ENCODE measurements at regions not wholly inside any gene's neighbourhood (a gene's known extent, or its start where the extent isn't known, plus 50 kb on each side); places are given as distances from the start of the nearest gene placed in this dataset.
"Not testable (repeated sequence)": the region's sequence is repeated elsewhere in the genome, so short reads cannot be mapped to it uniquely, and the experiment has no call there.

DNA sequence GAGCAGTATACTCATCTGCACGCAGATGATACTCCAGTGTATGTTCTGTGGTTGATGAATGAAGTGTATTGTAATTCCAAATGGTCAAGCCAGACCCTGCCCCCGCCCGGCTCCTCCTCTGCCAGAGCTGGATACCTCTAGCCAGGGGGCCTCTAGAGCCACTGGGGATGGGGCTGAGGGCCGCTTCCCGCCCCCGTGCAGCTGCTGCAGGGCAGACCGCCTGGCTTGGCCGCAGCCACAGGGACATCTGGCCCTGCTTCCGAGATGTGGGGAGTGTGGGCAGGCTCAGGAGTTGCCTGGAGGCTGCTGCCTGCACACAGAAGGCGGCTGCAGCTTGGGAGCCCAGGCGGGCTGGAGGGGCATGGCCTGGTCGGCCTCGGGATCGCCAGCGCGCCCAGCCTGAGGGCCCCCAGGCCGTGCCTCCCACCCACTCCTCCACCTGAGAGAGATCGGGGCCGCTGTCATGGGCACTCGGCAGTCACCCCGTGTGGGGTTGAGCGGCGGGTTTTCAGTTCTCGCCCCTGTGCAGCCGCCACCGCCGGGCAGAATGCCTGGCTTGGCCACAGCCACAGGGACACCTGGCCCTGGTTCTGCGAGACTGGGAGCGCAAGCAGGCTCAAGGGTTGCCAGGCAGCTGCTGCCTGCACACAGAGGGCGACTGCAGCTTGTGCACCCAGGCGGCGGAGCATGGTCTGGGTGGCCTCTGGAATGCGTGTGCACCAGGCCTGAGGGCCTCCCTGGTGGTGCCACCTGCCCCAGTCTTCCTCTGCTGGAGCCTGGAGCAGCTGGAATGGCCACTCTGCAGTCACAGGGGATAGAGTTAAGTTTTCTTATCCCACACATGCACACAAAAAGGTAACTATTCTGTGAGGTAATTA is 1643.7 kb downstream of the SPATA31A7 start:
- DNase-seq (ENCODE audit: low spot score); FAIRE-seq: not testable (repeated sequence)

DNA sequence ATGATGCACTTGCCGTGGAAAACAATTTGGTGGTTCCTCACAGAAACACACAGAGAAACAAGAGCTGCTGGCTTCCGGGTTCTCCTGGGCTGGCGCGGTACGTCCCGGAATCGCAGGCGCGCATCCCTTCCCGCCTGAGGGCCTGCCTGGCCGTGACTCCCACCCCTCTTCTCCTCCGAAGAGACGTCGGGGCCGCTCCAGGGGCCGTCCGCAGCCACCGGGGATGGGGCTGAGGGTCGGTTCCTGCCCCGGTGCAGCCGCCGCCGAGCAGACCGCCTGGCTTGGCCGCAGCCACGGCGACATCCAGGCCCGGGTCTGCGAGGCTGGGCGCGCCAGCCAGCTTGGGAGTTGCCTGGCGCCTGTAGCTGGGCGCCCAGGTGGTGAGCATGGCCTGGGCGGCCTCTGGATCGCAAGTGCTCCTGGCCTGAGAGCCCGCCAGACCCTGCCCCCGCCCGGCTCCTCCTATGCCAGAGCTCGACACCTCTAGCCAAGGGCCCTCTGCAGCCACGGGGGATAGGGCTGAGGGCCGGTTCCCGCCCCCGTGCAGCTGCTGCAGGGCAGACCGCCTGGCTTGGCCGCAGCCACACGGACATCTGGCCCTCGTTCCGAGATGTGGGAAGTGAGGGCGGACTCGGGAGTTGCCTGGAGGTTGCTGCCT is 1647.5 kb downstream of the SPATA31A7 start:
- FAIRE-seq; DNase-seq (ENCODE audit: low spot score): not testable (repeated sequence)

DNA sequence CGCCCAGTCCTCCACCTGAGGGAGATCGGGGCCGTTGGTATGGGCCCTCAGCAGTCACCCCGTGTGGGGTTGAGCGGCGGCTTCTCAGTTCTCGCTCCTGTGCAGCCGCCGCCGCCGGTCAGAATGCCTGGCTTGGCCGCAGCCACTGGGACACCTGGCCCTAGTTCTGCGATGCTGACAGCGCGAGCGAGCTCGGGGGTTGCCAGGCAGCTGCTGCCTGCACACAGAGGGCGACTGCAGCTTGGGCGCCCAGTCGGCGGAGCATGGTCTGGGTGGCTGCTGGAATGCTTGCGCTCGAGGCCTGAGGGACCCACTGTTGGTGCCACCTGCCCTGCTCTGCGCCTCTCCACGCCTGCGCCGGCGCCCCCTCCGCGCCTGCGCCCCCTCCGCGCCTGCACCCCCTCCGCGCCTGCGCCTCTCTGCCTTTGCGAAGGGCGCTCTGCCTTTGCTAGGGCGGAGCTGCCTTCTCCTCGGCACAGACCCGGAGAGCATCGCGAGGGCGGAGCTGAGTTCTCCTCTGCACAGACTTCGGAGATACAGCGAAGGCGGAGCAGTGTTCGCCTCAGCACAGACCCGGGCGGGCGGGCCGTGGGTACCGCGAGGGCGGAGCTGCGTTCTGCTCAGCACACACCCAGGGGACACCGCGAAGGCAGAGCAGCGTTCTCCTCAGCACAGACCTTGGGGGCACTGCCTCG is 1648.3 kb downstream of the SPATA31A7 start:
- FAIRE-seq = not testable (repeated sequence)
- peak; percentile 33 for DNase-seq (ENCODE audit: low spot score)

DNA sequence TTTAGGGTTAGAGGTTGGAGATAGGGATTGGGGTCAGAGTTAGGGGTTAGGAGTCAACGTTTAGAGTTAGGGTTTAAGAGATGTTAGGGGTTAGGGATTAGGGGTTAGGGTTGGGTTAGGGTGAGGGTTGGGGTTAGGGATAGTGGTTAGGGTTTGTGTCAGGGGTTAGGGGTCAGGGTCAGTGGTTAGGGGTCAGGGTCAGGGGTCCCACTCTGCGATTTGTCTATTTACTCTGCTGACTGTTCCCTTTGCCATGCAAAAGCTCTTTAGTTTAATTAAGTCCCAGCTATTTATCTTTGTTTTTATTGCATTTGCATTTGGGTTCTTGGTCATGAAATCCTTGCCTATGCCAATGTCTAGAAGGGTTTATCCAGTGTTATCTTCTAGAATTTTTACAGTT is 1649.3 kb downstream of the SPATA31A7 start:
- FAIRE-seq; DNase-seq (ENCODE audit: low spot score): not testable (repeated sequence)

DNA sequence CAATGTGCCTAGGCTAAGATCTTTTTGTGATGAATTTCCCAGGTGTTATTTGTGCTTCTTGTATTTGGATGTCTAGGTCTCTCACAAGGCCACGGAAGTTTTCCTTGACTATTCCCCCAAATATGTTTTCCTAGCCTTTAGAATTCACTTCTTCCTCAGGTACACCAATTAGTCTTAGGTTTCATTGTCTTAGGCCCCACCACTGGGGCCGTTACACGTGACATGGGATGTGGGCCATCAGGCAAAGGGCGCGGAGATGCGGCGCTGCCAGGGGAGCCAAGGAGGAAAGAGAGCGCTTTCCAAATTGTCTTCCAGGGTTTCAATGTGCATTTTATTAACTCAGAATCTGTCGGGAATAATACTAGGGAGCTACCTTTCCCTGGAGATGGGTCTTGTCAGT is 1653.3 kb downstream of the SPATA31A7 start:
- not testable (repeated sequence) for DNase-seq (ENCODE audit: low spot score); FAIRE-seq

DNA sequence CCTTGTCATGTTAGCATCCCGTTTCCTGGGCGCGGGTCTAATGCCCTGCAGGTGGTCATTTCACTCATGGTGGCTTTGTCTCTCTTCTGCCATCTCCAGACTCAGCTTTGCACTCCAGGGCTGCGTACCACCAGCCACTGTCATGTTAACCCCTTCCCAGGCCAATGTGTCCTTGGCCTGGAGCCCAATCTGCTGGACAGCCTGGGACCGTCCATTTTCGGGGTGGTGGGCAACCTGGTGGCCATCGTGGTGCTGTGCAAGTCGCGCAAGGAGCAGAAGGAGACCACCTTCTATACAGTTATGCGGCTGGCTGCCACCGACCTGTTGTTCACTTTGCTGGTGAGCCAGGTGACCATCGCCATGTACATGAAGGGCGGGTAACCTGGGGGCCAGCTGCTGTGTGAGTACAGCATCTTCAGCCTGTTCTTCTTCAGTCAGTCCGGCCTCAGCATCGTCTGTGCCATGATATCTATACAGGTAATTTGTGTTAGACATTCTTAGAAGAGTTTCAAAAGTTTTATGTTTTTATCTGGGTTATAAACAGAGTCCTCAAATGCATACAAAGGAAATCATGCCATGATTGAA is 1654.0 kb downstream of the SPATA31A7 start:
- not testable (repeated sequence) for FAIRE-seq; DNase-seq (ENCODE audit: low spot score)

DNA sequence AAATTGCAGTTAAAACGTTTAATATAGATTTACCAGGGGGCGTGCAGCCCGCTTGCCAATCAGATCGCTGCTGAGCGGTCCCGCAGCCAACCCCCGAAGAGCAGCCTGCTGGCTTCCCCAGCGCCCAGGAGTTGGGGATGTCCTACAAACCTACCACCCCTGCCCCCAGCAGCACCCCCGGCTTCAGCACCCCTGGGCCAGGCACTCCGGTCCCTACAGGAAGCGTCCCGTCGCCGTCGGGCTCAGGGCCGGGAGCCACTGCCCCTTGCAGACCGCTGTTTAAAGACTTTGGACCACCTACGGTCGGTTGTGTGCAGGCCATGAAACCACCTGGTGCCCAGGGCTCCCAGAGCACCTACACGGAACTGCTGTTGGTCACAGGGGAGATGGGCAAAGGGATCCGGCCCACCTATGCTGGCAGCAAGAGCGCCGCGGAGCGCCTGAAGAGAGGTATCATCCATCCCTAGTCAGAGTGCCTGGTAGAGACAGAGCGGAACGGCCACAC is 1654.9 kb downstream of the SPATA31A7 start:
- not testable (repeated sequence) for DNase-seq (ENCODE audit: low spot score); FAIRE-seq

DNA sequence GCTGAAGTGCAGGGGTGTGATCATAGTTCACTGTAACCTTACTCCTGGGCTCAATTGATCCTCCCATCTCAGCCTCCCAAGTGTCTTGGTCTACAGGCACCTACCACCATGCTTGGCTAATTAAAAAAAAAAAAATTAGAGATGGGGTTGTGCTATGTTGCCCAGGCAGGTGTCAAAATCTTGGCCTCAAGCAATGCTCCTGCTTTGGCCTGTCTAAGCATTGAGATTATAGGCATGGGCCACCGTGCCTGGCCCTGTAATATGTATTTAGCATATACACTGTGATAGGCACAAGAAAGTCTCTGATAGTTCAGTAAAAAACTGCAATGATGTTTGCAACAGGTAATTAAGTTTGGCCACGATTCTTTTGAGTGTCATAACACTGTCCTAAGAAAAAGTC is 1658.4 kb downstream of the SPATA31A7 start:
- FAIRE-seq; DNase-seq (ENCODE audit: low spot score): not testable (repeated sequence)

DNA sequence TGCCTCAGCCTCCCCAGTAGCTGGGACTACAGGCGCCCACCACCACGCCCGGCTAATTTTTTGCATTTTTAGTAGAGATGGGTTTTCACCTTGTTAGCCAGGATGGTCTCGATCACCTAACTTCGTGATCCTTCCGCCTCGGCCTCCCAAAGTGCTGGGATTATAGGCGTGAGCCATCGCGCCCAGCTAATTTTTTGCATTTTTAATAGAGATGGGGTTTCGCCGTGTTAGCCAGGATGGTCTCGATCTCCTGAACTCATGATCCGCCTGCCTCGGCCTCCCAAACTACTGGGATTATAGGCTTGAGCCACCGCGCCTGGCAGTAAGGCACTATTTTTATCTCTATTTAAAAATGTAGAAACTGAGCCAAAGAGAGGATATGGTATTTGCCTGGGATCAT is 1660.2 kb downstream of the SPATA31A7 start:
- not testable (repeated sequence) for FAIRE-seq; DNase-seq (ENCODE audit: low spot score)

DNA sequence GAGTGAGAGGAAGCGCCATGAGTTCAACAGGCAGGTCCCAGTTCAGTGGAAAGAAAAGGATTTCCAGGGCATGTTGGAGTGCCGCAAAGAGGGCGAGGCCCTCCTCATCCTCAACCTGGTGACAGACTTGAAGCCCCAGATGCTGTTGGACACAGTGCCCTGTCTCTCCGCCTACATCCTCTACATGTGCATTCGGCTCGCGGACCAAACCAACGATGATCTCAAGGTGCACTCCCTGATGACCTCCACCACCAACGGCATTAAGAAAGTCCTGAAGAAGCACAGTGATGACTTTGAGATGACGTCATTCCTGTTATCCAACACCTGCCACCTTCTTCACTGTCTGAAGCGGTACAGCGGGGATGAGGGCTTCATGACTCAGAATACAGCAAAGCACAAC is 1667.4 kb downstream of the SPATA31A7 start:
- not testable (repeated sequence) for DNase-seq (ENCODE audit: low spot score); FAIRE-seq

DNA sequence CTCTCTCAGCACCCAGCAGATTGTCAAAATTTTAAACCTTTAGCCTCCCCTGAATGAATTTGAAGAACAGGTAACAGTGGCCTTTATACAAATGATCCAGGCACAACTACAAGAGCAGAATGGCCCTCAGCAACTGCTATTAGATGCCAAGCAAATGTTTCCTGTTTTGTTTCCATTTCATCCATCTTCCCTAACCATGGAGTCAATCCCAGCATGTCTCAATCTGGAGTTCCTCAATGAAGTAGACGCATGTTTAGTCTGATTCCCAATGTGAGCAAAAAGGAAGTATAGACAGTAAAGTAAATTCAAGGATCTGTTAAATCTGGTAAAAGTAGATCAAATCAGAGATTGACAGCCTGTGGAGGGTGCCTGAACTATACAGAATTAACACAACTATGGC is 1668.4 kb downstream of the SPATA31A7 start:
- not testable (repeated sequence) for FAIRE-seq

DNA sequence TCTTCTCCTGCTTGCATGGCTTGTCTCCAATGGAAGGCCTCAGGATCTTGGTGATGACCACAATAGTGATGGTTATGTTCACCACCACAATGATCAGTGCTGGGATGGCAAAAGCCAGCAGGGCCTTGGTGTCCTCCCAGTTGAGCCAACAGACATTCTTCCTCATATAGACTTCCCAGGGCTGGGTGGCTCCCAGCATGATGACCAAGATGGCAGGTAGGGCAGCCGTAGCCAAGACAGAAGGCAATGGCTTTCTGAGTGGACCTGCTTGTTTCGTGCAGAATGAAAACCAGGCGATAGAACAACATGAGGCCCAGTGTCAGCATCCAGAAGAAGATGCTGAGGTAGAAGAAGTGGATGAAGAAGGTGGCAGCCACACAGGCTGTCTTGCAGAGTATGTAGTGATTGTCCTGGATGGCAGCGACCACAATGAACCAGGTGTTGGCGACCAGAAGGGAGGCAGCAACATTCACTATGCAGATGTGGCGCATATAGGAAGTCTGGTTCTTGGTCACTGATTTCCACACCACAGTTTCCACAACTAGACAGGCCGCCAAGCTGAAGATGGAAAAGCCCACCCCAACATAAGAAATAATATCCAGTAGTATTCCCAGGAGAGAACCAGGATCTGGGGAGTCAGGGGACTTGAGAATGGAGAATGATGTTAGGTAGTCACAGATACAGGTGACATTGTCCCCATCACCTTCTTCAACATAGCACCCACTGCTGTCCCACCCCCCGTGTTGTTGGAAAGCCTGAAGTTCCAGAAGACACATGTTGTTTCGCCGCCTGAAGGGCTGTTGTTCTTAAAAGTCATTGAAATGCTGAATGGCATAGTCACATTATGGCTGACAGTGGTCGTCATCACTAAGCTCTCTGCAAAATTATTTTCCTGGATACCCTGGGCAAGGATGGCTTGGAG is 1671.4 kb downstream of the SPATA31A7 start:
- not testable (repeated sequence) for FAIRE-seq; DNase-seq (ENCODE audit: low spot score)

More for the DNA sequence above, 1668.4 kb downstream of the SPATA31A7 start:
- not testable (repeated sequence) for DNase-seq (ENCODE audit: low spot score)

DNA sequence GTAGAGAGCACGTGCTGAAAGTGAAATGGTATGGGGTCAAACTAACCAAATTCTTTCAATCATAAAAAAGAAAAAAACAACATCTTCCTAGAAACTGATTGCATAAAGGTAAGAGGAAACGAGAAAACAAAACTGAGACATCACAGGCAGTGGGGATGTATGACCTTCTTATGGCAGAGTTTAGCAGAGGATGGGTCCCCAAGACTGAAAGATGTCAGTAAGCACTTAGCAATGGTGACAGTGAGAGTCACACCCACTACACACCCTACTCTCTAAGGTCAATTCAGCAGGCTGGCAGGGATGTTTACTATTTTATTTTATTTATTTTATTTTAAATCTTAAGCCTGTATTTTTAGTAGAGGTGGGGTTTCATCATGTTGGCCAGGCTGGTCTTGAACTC is 1672.3 kb downstream of the SPATA31A7 start:
- not testable (repeated sequence) for FAIRE-seq; DNase-seq (ENCODE audit: low spot score)

DNA sequence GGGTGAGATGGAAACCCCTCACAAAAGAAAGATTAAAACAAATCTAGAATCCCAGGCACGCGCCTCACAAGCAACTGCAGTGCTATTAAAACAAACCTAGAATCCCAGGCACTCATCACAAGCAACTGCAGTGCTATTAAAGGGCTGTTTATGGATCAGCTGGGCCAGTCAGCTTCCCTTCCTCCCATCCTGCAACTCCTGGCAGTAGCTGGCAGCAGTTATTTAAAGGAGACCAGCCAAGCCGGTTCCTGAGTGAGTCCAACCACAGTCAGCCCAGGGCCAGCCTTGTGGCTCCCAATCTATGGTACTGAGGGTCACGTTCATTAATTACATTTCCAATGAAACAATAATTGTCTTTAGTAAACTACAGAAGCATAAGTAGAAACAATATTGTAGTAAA is 1673.5 kb downstream of the SPATA31A7 start:
- FAIRE-seq; DNase-seq (ENCODE audit: low spot score): not testable (repeated sequence)

DNA sequence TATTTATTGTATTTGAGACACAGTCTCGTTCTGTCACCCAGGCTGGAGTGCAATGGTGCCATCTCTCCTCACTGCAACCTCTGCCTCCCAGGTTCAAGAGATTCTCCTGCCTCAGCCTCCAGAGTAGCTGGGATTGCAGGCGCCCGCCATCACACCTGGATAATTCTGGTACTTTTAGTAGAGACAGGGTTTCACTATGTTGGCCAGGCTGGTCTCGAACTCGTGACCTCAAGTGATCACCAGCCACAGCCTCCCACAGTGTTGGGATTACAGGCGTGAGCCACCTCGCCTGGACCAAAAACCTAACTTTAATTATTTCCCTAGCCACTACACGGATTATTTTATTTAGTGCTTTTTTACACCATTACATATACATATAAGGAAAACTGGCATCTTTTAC is 1674.0 kb downstream of the SPATA31A7 start:
- FAIRE-seq = not testable (repeated sequence)

DNA sequence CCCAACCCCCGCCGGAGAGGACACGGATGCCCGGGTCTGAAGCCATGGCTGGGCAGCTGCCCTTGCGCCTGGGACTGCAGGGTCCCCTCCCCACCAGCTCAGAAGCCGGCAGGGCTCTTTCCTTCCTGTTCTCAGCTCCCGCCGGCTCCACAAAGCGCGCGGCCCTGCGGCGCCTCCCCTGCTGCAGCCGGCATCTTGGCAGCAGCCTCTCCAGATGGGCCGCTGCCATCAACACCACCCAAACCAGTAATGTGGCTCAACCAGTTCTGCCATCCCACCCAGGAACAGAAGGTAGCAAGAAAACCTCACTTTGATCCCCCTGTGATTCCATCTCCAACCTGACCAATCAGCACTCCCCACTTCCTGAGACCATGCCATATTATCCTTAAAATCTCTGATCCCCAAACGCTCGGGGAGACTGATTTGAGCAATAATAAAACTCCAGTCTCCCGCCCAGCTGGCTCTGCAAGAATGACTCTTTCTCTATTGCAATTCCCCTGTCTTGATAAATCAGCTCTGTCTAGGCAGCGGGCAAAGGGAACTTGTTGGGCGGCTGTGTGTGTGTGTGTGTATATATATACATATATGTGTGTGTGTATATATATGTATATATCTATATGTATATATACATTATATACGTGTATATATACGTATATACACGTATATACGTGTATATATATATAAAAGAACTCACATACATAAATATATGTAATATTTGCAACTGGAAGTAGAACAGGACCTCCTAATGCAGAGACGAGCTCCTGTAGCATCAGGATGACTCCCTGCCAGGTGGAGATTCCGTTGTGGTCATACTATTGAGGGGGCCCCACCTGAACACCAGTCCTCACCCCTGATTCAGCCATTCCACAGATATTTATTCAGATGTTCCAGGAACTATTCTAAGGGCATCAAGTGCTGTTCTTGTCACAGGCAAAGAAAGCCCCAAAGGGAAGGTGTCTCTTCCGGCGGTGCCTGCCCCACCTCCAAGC is 1674.9 kb downstream of the SPATA31A7 start:
- FAIRE-seq; DNase-seq (ENCODE audit: low spot score): not testable (repeated sequence)

More for the DNA sequence above, 1674.0 kb downstream of the SPATA31A7 start:
- DNase-seq (ENCODE audit: low spot score) = not testable (repeated sequence)

DNA sequence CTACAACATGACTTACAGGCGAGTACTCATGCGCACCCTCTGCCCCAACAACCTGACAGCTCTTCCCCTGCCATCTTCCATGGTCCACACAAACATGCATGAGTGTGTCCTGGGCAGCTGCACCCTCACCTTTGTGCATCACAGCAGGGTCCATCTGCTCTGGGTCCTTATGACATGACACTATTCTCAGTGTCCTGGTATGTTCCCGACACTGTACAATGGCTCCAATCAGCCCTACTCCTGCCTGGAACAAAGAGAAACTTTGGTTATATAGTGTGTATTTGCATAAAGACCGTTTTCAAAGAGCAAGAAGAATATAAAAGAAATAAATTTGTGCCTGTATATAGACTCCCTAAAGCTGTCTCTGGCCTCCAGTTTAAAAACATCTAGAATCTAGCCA is 1679.2 kb downstream of the SPATA31A7 start:
- peak; percentile 1 for DNase-seq (ENCODE audit: low spot score)
- not testable (repeated sequence) for FAIRE-seq

DNA sequence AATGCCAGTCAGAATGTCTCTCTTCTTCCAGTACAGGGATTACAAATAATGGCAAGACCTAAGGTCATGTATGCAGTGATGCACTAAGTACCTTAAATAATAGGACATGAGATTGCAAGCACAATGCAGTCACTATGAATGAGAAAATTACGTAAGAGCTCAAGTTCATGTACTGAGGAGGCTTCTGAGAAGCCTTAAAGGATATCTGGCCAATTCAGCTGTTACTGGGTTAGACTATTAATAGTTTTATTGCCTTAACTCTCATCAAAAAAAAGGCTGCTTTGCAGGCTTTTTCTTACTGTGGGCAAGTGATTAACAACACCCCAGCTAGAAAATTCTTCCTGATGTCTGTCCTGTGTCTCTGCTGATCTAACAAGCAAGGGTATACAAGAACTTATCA is 1681.9 kb downstream of the SPATA31A7 start:
- not testable (repeated sequence) for FAIRE-seq
- peak; percentile 3 for DNase-seq (ENCODE audit: low spot score)
